ENCODE measurements at regions not wholly inside any gene's neighbourhood (a gene's known extent, or its start where the extent isn't known, plus 50 kb on each side); places are given as distances from the start of the nearest gene placed in this dataset.

DNA sequence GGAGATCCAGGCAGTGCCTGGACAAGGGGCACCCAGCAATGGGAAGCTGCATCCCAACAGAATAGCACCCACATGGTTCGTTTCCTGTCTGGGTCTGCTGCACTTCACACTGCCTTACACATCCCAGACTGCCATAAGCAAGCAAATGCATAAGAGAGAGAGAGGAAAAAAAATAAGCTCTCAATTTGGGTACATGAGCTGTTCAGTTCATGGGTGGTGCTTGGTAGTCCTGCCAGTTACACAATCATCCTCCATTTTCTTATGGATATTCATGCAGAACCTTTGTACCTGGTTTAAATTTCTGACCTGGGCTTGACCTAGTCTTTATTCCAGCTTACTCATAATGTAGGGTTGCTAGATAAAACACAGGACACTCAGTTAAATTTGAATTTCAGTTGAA lies 733.6 kb downstream of the TNS3 start:
- no peak for TF ChIP-seq GATA3 (IDR thresholded peaks at IDR 0.05; ENCODE audit: low read depth, low read length)
- no peak for TF ChIP-seq GATA2 (IDR thresholded peaks at IDR 0.05; ENCODE audit: low read depth, low read length)

GRCh38 chr7:46847126-46847525 lies 734.8 kb downstream of the TNS3 start:
- no peak for TF ChIP-seq GATA2 (IDR thresholded peaks at IDR 0.05; ENCODE audit: low read depth, low read length)
- TF ChIP-seq GATA3 (IDR thresholded peaks at IDR 0.05; ENCODE audit: low read depth, low read length): no peak

- no peak for TF ChIP-seq GATA2 (IDR thresholded peaks at IDR 0.05; ENCODE audit: low read depth, low read length)
- TF ChIP-seq GATA3 (IDR thresholded peaks at IDR 0.05; ENCODE audit: low read depth, low read length): no peak
These were observed 737.4 kb downstream of the TNS3 start for GRCh38 chr7:46844486-46844885.

DNA sequence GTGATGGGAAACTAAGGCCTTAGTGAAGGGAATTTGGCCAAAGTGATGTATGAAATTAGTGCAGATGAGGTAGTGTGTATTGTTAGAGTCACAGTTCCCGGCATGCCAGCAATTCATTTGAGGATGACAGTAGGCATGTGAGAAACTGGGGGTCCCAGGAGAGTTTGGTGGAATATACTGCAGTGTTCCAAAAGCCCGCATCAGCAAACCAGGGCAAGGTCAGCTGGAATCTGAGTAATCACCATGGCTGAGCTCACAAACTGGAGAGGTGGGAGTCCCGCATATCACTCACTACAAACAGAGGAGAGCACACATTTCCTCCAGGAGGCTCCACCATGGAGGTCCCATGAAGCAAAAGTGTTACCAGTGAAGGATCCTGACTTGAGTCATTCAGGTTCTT lies 740.7 kb downstream of the TNS3 start:
- no peak for TF ChIP-seq GATA3 (IDR thresholded peaks at IDR 0.05; ENCODE audit: low read depth, low read length)
- no peak for TF ChIP-seq GATA2 (IDR thresholded peaks at IDR 0.05; ENCODE audit: low read depth, low read length)

- TF ChIP-seq GATA3 (IDR thresholded peaks at IDR 0.05; ENCODE audit: low read depth, low read length) (no peak), GATA2 (IDR thresholded peaks at IDR 0.05; ENCODE audit: low read depth, low read length) (no peak)
These were observed 742.3 kb downstream of the TNS3 start for GRCh38 chr7:46839651-46840050.

DNA sequence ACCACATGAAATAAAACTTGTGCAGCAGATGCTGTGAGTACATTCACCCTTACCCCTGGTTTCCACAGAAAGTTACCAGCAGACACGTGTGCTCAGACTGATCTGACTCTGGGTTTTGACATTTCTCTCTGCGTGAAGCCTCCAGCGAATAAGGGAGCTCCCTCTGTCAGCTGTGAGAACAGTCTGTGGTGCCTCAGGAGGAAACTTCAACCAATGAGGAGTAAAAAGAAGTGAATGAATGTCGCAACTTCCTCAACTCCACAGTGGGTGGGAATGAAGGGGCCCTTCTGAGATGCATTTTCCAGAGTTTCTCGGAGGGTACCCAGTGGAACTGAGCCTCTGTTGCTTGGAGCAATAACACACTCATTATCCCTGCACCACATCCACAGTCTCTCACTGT lies 743.4 kb downstream of the TNS3 start:
- TF ChIP-seq GATA2 (IDR thresholded peaks at IDR 0.05; ENCODE audit: low read depth, low read length): no peak
- no peak for TF ChIP-seq GATA3 (IDR thresholded peaks at IDR 0.05; ENCODE audit: low read depth, low read length)

GRCh38 chr7:46835556-46835955 lies 746.4 kb downstream of the TNS3 start:
- no peak for TF ChIP-seq GATA3 (IDR thresholded peaks at IDR 0.05; ENCODE audit: low read depth, low read length)
- no peak for TF ChIP-seq GATA2 (IDR thresholded peaks at IDR 0.05; ENCODE audit: low read depth, low read length)

- no peak for TF ChIP-seq GATA2 (IDR thresholded peaks at IDR 0.05; ENCODE audit: low read depth, low read length)
- TF ChIP-seq GATA3 (IDR thresholded peaks at IDR 0.05; ENCODE audit: low read depth, low read length): no peak
These were observed 747.0 kb downstream of the TNS3 start for GRCh38 chr7:46834921-46835320.

- TF ChIP-seq GATA3 (IDR thresholded peaks at IDR 0.05; ENCODE audit: low read depth, low read length) (no peak), GATA2 (IDR thresholded peaks at IDR 0.05; ENCODE audit: low read depth, low read length) (no peak)
These were observed 748.7 kb downstream of the TNS3 start for GRCh38 chr7:46833197-46833596.

GRCh38 chr7:46832136-46832535 lies 749.8 kb downstream of the TNS3 start:
- no peak for TF ChIP-seq GATA3 (IDR thresholded peaks at IDR 0.05; ENCODE audit: low read depth, low read length)
- no peak for TF ChIP-seq GATA2 (IDR thresholded peaks at IDR 0.05; ENCODE audit: low read depth, low read length)

GRCh38 chr7:46819819-46820218 lies 762.1 kb downstream of the TNS3 start:
- TF ChIP-seq GATA3 (IDR thresholded peaks at IDR 0.05; ENCODE audit: low read depth, low read length): no peak
- TF ChIP-seq GATA2 (IDR thresholded peaks at IDR 0.05; ENCODE audit: low read depth, low read length): no peak

DNA sequence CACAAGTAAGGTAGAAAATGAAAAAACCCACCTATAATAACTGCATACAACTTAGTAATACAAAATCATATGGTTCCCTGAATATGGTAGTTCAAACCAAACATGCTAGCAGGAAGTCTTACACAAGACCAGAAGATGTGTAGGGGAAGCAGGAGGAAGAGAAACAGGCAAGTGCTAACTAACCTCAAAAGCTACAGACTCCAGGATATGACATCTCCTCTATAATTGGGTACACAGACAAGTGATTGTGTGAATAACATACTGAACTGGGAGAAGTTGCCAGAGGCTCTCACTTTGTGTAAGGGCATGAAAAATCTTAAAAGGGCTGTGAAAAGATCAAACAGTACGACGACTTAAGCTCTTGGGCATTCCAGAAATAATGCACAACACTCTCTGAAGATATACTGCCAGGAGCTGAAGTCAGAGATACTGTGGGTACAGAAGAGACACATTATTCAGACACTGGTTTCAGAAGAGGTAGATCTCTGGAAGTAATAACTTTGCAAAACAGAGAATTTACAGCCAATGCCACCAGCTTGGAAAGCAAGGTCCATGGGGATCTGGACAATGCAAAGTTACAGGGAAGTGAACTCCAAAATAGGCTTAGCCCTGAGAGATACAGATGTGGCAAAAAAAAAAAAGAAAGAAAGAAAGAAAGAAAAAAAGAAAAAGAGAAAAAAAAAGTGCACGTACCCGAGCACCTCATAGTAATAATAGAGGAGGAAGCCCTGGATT lies 767.2 kb downstream of the TNS3 start:
- no peak for TF ChIP-seq GATA3 (IDR thresholded peaks at IDR 0.05; ENCODE audit: low read depth, low read length)
- no peak for TF ChIP-seq GATA2 (IDR thresholded peaks at IDR 0.05; ENCODE audit: low read depth, low read length)

GRCh38 chr7:46812101-46812675 lies 769.7 kb downstream of the TNS3 start:
- TF ChIP-seq GATA2 (IDR thresholded peaks at IDR 0.05; ENCODE audit: low read depth, low read length) (no peak), GATA3 (IDR thresholded peaks at IDR 0.05; ENCODE audit: low read depth, low read length) (no peak)

- TF ChIP-seq GATA2 (IDR thresholded peaks at IDR 0.05; ENCODE audit: low read depth, low read length) (no peak), GATA3 (IDR thresholded peaks at IDR 0.05; ENCODE audit: low read depth, low read length) (no peak)
These were observed 770.4 kb downstream of the TNS3 start for GRCh38 chr7:46811529-46811928.

- TF ChIP-seq GATA2 (IDR thresholded peaks at IDR 0.05; ENCODE audit: low read depth, low read length): no peak
- no peak for TF ChIP-seq GATA3 (IDR thresholded peaks at IDR 0.05; ENCODE audit: low read depth, low read length)
These were observed 770.9 kb downstream of the TNS3 start for GRCh38 chr7:46810986-46811385.

Data from SH-SY5Y (cell line).